ENCODE measurements at regions not wholly inside any gene's neighbourhood (a gene's known extent, or its start where the extent isn't known, plus 50 kb on each side); places are given as distances from the start of the nearest gene placed in this dataset.
"Not testable (repeated sequence)": the region's sequence is repeated elsewhere in the genome, so short reads cannot be mapped to it uniquely, and the experiment has no call there.

GRCh38 chr18:1488957-1489356 lies 584.3 kb downstream of the ADCYAP1 start:
- CTCF ChIA-PET = no interaction called here
- Mint-ChIP-seq H3K27me3 (no peaks in the 10 kb centered on the region), H3K9me3 (no peaks in the 10 kb centered on the region)

GRCh38 chr18:1495387-1495786 lies 590.7 kb downstream of the ADCYAP1 start:
- no peak for DNase-seq
- Mint-ChIP-seq H3K4me3 (no peak overlapping the region), H3K4me1 (no peaks in the 10 kb centered on the region), H3K9me3 (no peaks in the 10 kb centered on the region), H3K27me3 (no peaks in the 10 kb centered on the region), H3K36me3 (ENCODE audit: low read depth) (no peaks in the 10 kb centered on the region), H3K27ac (no peak overlapping the region)
- CTCF ChIA-PET = no interaction called here
- POLR2A ChIA-PET = no interaction called here

More at GRCh38 chr18:1488957-1489356, 584.3 kb downstream of the ADCYAP1 start:
- Mint-ChIP-seq H3K4me1 (no peaks in the 10 kb centered on the region), H3K36me3 (ENCODE audit: low read depth) (no peaks in the 10 kb centered on the region), H3K27ac (no peak overlapping the region), H3K4me3 (no peak overlapping the region)
- POLR2A ChIA-PET = no interaction called here
- no peak for DNase-seq

GRCh38 chr18:1496096-1496495 lies 591.4 kb downstream of the ADCYAP1 start:
- H3K4me1 Mint-ChIP-seq = no peaks in the 10 kb centered on the region
- no peak overlapping the region for H3K27ac Mint-ChIP-seq
- no peaks in the 10 kb centered on the region for H3K27me3 Mint-ChIP-seq
- no peaks in the 10 kb centered on the region for H3K36me3 Mint-ChIP-seq (ENCODE audit: low read depth)
- H3K4me3 Mint-ChIP-seq = no peak overlapping the region
- DNase-seq = no peak
- ChIA-PET CTCF (no interaction called here), POLR2A (no interaction called here)
- no peaks in the 10 kb centered on the region for H3K9me3 Mint-ChIP-seq

GRCh38 chr18:1498216-1498615 lies 593.5 kb downstream of the ADCYAP1 start:
- no peak overlapping the region for H3K27ac Mint-ChIP-seq

GRCh38 chr18:1499265-1499664 lies 594.6 kb downstream of the ADCYAP1 start:
- no peak for DNase-seq
- Mint-ChIP-seq H3K36me3 (ENCODE audit: low read depth) (no peaks in the 10 kb centered on the region), H3K4me1 (no peaks in the 10 kb centered on the region), H3K9me3 (no peaks in the 10 kb centered on the region), H3K27ac (no peak overlapping the region), H3K4me3 (no peak overlapping the region), H3K27me3 (no peaks in the 10 kb centered on the region)
- ChIA-PET POLR2A (no interaction called here), CTCF (no interaction called here)

More at GRCh38 chr18:1498216-1498615, 593.5 kb downstream of the ADCYAP1 start:
- no peaks in the 10 kb centered on the region for H3K27me3 Mint-ChIP-seq
- H3K4me3 Mint-ChIP-seq = no peak overlapping the region
- no peaks in the 10 kb centered on the region for H3K4me1 Mint-ChIP-seq
- no peaks in the 10 kb centered on the region for H3K36me3 Mint-ChIP-seq (ENCODE audit: low read depth)
- DNase-seq = no peak
- POLR2A ChIA-PET = no interaction called here
- no peaks in the 10 kb centered on the region for H3K9me3 Mint-ChIP-seq
- CTCF ChIA-PET = no interaction called here

GRCh38 chr18:1503847-1504246 lies 599.2 kb downstream of the ADCYAP1 start:
- H3K27me3 Mint-ChIP-seq = no peaks in the 10 kb centered on the region
- no peaks in the 10 kb centered on the region for H3K4me1 Mint-ChIP-seq
- no peak overlapping the region for H3K4me3 Mint-ChIP-seq
- DNase-seq = no peak
- no peaks in the 10 kb centered on the region for H3K36me3 Mint-ChIP-seq (ENCODE audit: low read depth)
- POLR2A ChIA-PET = no interaction called here
- H3K9me3 Mint-ChIP-seq = no peaks in the 10 kb centered on the region
- CTCF ChIA-PET = no interaction called here
- no peak overlapping the region for H3K27ac Mint-ChIP-seq

- Mint-ChIP-seq H3K27me3 (no peaks in the 10 kb centered on the region), H3K9me3 (no peaks in the 10 kb centered on the region), H3K4me3 (no peak overlapping the region), H3K27ac (no peak overlapping the region), H3K4me1 (no peaks in the 10 kb centered on the region), H3K36me3 (ENCODE audit: low read depth) (no peaks in the 10 kb centered on the region)
- ChIA-PET POLR2A (no interaction called here), CTCF (no interaction called here)
- no peak for DNase-seq
Measured at GRCh38 chr18:1505856-1506255, 601.2 kb downstream of the ADCYAP1 start.

- no peaks in the 10 kb centered on the region for H3K4me1 Mint-ChIP-seq
- CTCF ChIA-PET = no interaction called here
- POLR2A ChIA-PET = no interaction called here
- no peaks in the 10 kb centered on the region for H3K9me3 Mint-ChIP-seq
- H3K4me3 Mint-ChIP-seq = no peak overlapping the region
- no peaks in the 10 kb centered on the region for H3K27me3 Mint-ChIP-seq
- H3K36me3 Mint-ChIP-seq (ENCODE audit: low read depth) = no peaks in the 10 kb centered on the region
- no peak for DNase-seq
- H3K27ac Mint-ChIP-seq = no peak overlapping the region
Measured at GRCh38 chr18:1510542-1511179, 606.0 kb downstream of the ADCYAP1 start.

- no peaks in the 10 kb centered on the region for H3K4me1 Mint-ChIP-seq
- DNase-seq = no peak
Measured at GRCh38 chr18:1511619-1512311, 607.1 kb downstream of the ADCYAP1 start.

GRCh38 chr18:1513519-1513918 lies 608.8 kb downstream of the ADCYAP1 start:
- Mint-ChIP-seq H3K27ac (no peak overlapping the region), H3K4me3 (no peak overlapping the region), H3K36me3 (ENCODE audit: low read depth) (no peaks in the 10 kb centered on the region), H3K4me1 (no peaks in the 10 kb centered on the region), H3K27me3 (no peaks in the 10 kb centered on the region), H3K9me3 (no peaks in the 10 kb centered on the region)
- CTCF ChIA-PET = no interaction called here
- POLR2A ChIA-PET = no interaction called here
- DNase-seq = no peak

More at GRCh38 chr18:1511619-1512311, 607.1 kb downstream of the ADCYAP1 start:
- H3K4me3 Mint-ChIP-seq = no peak overlapping the region
- no peaks in the 10 kb centered on the region for H3K9me3 Mint-ChIP-seq
- H3K36me3 Mint-ChIP-seq (ENCODE audit: low read depth) = no peaks in the 10 kb centered on the region
- no peaks in the 10 kb centered on the region for H3K27me3 Mint-ChIP-seq
- ChIA-PET CTCF (no interaction called here), POLR2A (interaction anchor here (0.6 kb wide), 1 partner anchor 609 kb away, joined by 5 read pairs; no protein-coding TSS in a partner anchor)
- H3K27ac Mint-ChIP-seq = no peak overlapping the region

GRCh38 chr18:1521588-1522248 lies 617.0 kb downstream of the ADCYAP1 start:
- H3K27ac Mint-ChIP-seq; H3K36me3 Mint-ChIP-seq (ENCODE audit: low read depth); POLR2A ChIA-PET; H3K27me3 Mint-ChIP-seq; H3K4me3 Mint-ChIP-seq; H3K9me3 Mint-ChIP-seq; DNase-seq; H3K4me1 Mint-ChIP-seq; CTCF ChIA-PET: not testable (repeated sequence)

GRCh38 chr18:1522249-1522615 lies 617.6 kb downstream of the ADCYAP1 start:
- Mint-ChIP-seq H3K27me3 (no peaks in the 10 kb centered on the region), H3K36me3 (ENCODE audit: low read depth) (no peaks in the 10 kb centered on the region), H3K4me1 (no peaks in the 10 kb centered on the region), H3K9me3 (no peaks in the 10 kb centered on the region), H3K4me3 (no peak overlapping the region), H3K27ac (no peak overlapping the region)
- ChIA-PET CTCF (no interaction called here), POLR2A (no interaction called here)
- DNase-seq = no peak

GRCh38 chr18:1526991-1527390 lies 622.3 kb downstream of the ADCYAP1 start:
- Mint-ChIP-seq H3K36me3 (ENCODE audit: low read depth) (no peaks in the 10 kb centered on the region), H3K9me3 (no peaks in the 10 kb centered on the region), H3K4me3 (no peak overlapping the region), H3K4me1 (no peaks in the 10 kb centered on the region), H3K27ac (no peak overlapping the region), H3K27me3 (no peaks in the 10 kb centered on the region)
- DNase-seq = no peak
- CTCF ChIA-PET = no interaction called here
- POLR2A ChIA-PET = no interaction called here

- POLR2A ChIA-PET = no interaction called here
- Mint-ChIP-seq H3K27ac (no peak overlapping the region), H3K4me1 (no peaks in the 10 kb centered on the region), H3K4me3 (no peak overlapping the region), H3K36me3 (ENCODE audit: low read depth) (no peaks in the 10 kb centered on the region), H3K27me3 (no peaks in the 10 kb centered on the region), H3K9me3 (no peaks in the 10 kb centered on the region)
- CTCF ChIA-PET = no interaction called here
- no peak for DNase-seq
Measured at GRCh38 chr18:1527805-1528204, 623.1 kb downstream of the ADCYAP1 start.
